OCI-LY3 (cell line): ENCODE measurements at regions not wholly inside any gene's neighbourhood (a gene's known extent, or its start where the extent isn't known, plus 50 kb on each side); places are given as distances from the start of the nearest gene placed in this dataset.

Experiments
- EZH2phosphoT487 ChIP-seq: fragments of 200-600 bp; shearing (Covaris generic); IDR thresholded peaks from 2 replicates; pipeline ENCODE4 v1.6.1; 2018; ENCODE audit warnings: antibody characterized with exemption, mixed run types, low read depth
- TF ChIP-seq, protein P1 (sequence below): fragments of 200-600, 300-600 bp; sonication (generic); IDR thresholded peaks from 2 replicates; pipeline ENCODE4 v1.5.1; 2014; ENCODE audit warnings: antibody characterized with exemption, low read length, low read depth

DNA sequence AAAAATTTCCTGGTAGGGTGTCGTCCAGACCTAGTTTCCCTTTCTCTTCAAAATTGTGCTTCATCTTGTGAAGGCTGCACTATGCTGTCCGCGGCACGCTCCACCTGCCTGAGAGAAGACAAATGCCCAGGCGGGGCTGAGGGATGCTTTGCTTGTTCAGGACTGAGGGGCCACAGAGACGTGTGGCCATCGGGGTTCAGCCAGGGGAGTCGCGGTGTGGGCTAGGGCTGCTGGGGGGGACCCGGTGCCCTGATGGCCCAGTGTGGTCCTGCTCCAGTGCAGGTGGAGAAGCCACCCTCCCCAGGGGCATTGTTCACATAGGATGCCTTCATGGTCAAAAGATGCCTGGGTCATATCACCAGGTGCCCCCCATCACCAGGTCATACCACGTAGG, 107.8 kb upstream of the SHH start:
- TF ChIP-seq, protein P1, sequence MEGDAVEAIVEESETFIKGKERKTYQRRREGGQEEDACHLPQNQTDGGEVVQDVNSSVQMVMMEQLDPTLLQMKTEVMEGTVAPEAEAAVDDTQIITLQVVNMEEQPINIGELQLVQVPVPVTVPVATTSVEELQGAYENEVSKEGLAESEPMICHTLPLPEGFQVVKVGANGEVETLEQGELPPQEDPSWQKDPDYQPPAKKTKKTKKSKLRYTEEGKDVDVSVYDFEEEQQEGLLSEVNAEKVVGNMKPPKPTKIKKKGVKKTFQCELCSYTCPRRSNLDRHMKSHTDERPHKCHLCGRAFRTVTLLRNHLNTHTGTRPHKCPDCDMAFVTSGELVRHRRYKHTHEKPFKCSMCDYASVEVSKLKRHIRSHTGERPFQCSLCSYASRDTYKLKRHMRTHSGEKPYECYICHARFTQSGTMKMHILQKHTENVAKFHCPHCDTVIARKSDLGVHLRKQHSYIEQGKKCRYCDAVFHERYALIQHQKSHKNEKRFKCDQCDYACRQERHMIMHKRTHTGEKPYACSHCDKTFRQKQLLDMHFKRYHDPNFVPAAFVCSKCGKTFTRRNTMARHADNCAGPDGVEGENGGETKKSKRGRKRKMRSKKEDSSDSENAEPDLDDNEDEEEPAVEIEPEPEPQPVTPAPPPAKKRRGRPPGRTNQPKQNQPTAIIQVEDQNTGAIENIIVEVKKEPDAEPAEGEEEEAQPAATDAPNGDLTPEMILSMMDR, result no peak
- no peak for TF ChIP-seq EZH2phosphoT487
